CD4-positive, alpha-beta T cell treated with Interleukin-4 for 4 hours (primary cell): ENCODE measurements at regions not wholly inside any gene's neighbourhood (a gene's known extent, or its start where the extent isn't known, plus 50 kb on each side); places are given as distances from the start of the nearest gene placed in this dataset.
A peak's percentile ranks its signal among the peaks of the same experiment; 100 is the strongest.

Experiments
- DNase-seq: peaks from one replicate; pipeline ENCODE4 v3.0.0-alpha.2; 2020

DNA sequence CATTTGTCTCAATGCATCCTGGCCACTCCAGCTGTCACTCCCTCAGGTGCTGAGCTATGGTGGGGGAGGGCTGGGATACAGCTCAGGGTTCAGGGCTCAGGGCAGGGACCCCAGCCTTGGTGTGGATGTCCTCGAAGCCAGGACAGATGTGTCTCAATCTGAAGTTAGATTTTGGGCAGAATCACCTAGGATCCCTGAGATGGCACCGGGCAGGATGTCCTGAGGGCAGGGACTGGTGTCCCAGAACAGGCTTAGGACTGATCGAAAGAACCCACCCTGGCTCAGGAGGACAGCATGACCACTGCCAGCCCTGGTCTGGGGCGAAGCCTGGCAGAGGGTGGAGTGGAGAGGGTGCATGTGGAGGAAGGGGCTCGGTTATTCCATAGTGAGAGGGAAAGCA, 96.8 kb upstream of the THY1 start:
- DNase-seq: no peak

DNA sequence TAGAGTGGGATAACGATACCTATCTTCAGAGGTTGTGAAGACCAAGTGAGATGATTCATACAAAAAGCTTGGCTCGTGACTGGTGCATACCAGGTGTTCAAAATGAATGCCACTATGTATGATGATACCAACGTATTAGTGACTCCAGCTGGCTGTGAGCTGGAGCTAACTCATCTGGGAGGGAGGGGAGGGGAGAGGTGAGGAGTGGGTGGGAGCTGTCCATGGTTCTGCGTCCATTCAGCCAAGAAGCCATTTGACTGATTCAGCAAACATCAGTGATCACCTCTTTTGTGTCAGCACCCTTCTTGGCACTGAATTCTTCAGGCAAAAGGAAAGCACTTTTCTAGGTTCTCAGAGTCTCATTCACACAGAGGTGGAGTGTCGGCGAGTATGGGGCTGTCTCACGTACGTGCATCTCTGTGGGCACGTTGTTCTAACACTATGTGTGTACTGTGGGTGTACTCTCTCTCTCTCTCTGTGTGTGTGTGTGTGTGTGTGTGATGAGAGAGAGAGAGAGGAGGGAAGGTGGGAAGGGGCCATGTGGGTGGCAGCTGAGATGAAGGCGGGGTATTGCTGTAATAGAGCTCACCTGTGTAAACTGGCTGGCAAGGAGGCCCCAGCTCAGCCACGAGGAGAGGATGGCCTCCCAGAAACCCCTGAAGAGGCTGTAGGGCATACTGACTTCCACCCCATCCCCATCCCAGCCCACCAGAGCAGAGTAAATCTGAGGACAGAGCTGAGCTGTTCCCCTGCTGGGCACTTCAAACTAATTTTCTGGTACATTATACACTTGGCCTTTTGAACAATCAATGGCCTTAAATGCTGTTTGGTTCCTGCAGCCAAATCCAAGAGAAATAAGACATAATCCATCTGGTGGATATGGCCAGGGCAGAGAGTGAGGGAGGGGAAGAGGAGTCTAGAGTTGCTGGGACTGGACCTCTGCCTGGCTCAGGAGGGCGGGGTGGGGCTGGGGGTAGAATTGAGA, 96.1 kb upstream of the THY1 start:
- no peak for DNase-seq

- DNase-seq: no peak
Observed at GRCh38 chr11:119515771-119516400, 92.9 kb upstream of the THY1 start.

DNA sequence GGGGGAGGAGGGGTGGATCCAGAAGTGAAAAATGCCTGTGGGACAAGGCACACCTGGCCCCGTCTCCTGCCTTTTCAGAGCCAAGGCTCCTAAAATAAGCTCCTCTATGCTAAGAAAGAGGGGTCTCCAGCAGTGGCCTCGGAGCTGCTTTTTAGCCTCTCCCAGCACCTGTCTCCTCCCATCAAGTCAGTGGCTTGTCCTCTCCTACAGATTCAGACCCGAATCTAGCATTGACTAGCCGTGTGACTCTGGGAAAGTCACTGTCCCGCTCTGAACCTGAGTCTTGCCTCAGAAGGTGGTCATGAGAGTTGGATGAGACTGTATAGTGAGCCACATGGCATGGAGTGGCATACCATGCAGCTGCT, 90.8 kb upstream of the THY1 start:
- DNase-seq: no peak

GRCh38 chr11:119513131-119513805, 90.3 kb upstream of the THY1 start:
- DNase-seq: no peak

DNA sequence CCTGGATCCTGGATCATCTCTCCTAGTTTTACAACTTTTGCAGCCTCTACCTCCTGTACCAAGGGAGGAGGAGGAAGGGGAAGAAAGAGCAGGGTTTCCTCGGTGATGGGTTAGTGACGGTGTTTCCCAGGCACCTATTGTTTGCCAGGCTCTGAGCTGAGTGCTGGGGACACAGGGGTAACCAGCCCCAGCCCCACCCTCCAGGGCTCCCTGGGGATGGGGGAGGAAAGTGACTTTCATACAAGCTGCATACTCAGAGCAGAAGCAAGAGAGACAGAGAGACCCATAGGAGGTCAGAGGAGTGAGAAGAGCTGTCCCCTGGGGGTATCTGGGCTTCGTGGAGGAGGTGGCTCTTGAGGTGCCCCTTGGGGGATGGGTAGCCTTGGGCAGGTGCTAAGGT, 89.4 kb upstream of the THY1 start:
- no peak for DNase-seq

GRCh38 chr11:119511614-119512306, 88.8 kb upstream of the THY1 start:
- DNase-seq: no peak

DNA sequence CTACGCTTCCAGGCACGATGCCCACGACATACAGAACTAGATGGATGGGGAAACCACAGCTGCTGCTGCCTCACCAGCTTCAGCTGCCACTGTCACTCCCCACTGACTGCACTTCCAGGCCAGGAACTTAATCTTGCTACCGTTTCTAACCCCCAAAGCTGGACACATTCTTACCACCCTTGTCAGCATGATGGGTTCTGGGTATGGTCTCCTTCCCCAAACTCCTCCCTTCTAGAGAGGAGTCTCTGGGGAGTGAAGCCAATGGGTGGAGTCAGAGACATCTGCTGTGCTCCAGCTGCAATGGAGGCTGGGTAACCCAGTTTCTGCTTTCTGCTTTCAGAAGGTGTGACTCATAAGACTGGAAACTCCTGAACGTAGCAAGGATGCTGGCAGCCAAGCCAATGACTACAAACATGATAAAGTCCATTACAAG, 87.0 kb upstream of the THY1 start:
- DNase-seq: peak; percentile 33

DNA sequence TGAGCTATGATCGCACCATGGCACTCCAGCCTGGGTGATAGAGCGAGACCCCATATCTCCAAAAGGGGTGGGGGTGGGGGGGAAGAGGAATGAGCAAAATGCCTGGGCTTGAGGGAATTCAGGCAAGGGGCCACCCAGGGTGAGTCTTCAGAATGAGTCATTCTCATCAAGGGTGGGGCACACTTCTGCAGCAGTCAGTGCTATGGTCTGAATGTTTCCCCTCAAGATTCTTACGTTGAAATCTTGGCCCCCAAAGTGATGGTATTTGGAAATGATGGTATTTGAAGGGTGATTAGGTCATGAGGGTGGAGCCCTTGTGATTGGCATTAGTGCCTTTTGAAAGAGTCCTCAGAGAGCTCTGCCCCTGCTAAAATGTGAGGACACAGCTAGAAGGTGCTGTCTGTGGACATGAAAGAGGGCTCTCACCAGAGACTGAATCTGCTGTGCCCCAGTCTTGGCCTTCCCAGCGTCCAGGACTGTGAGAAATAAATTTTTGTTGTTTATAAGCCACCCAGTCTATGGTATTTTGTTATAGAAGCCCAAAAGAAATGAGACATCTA, 86.4 kb upstream of the THY1 start:
- DNase-seq: no peak

DNA sequence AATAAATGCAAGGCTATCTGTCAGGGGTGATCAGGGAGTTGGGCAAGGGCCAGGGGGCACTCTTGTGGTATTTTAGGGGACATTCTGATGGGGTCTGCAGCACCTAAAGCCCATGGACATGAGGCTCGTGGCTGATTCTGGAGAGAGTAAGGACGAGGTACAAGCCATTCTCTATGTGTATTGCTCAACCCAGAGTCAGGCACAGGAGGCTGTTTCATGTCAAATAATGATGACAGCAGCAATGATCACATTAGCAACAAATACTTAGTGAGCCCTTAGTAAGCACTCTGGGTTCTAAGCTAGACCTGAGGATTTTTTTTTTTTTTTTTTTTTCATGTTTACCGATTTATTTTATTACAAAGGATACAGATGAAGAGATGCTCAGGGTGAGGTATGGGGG, 83.5 kb upstream of the THY1 start:
- DNase-seq: no peak

DNA sequence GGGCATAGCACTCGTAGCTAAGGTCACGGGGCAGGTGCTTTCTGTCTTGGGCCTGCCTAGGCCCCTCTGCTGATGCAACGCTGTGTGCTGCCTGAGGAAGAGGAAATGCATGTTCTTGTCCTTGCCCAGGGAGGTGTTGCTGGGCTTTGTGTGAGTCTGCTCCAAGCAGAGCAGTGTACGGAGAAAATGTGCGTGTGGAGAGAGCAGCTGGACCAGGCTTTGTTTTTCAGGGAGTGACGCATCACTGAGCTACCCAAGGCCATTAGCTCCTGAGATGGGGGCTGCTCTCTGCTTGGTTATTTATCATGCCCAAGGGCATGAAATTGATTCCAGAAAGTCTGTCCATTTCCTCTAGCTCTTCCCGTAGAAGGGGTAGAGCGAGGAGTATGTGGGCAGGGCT, 82.9 kb upstream of the THY1 start:
- no peak for DNase-seq

- DNase-seq: no peak
Observed at GRCh38 chr11:119505071-119505470, 82.1 kb upstream of the THY1 start.

DNA sequence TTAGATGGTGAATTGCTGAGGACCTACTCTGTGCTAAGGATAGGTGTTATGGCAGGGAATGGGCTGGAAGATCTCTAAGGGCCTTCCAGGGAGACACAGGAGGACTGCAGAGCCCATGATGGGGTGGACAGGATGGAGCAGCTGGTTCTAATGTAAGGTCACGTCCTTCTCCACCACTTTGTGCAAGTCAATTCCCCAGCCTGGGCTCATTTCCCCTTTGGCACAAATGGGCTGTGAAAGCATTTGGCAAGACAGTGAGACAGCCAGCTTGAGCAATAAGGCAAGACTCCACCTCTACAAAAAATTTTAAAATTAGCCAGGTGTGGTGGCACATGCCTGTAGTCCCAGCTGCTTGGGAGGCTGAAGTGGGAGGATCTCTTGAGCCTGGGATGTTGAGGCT, 81.4 kb upstream of the THY1 start:
- no peak for DNase-seq

- DNase-seq: no peak
Observed at GRCh38 chr11:119501777-119502405, 78.9 kb upstream of the THY1 start.

- no peak for DNase-seq
Observed at GRCh38 chr11:119497717-119498116, 74.7 kb upstream of the THY1 start.

DNA sequence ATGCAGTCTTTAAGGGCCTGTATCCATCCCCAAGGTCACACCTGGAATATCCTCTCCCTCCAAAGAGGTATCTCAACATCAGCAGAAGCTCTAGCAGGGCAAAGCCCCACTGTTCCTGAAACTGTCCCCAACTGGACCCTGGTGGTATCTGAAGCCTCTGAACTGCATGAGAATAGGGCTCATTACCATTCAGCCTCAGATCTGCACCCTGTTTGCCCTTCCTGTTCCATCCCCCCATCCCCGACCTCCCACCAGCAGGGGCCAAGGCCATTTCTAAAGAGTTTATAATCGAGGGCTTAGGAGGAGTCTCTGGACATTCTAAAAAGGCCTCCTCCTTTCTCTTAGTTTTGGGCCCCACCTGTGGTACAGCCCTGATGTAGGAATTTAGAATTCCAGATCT, 74.0 kb upstream of the THY1 start:
- no peak for DNase-seq

GRCh38 chr11:119496469-119496868, 73.5 kb upstream of the THY1 start:
- DNase-seq: no peak

- DNase-seq: no peak
Observed at GRCh38 chr11:119493712-119494111, 70.7 kb upstream of the THY1 start.

DNA sequence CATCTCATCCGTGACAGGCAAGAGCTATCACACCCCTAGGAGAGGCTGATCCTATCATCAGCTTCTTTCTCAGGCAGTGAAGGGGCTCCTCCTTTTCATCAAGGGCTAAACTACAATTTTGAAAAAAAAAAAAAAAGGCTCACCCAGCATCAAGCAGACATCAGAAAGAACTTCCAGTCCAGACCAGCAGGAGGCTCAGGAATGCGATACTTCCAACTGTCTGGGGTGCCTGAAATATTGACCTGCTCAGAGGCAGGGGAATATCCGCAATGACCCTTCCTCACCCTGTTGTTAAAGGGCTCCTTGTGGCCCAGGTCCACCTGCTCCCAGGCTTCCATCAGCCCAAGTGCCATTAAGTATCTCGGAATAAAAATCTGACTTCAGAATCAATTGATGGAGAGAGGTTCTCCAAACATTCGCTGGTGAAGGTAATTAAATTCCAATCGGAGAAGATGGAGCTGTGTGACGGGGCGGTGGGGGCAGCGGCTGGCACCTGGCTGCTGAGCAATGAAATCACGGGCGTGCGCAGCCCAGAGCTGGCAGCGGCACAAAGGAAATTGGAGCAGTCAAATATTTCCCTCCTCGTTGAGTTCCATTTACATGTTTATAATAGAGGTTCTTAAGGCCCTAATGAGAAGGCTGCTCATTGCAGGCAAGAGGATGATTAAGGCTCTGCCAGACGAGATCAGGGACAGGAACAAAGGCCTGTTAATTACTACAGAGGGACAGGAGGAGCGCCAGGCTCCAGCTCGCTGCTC, 69.0 kb upstream of the THY1 start:
- no peak for DNase-seq

GRCh38 chr11:119490253-119491006, 67.5 kb upstream of the THY1 start:
- no peak for DNase-seq

DNA sequence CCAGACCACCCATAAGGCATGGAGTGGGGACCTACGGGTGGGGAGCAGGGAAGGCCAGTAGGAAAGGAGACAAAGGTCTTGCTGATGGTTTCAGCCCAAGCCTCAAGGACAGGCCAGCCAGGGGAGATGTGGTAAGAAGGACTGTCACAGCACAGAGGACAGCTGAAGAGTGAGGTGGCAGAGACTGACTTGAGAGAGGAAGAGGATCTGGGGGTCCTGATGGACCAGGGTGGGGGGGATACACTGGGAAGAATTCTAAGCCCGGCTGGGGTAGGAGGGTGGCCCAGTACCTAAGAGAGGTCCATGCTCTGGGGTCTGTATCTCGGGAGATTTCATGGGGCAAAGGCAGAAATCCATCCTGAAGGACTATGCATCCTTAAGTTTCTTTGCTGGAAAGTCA, 66.1 kb upstream of the THY1 start:
- no peak for DNase-seq
